H9 (cell line): ENCODE measurements at regions not wholly inside any gene's neighbourhood (a gene's known extent, or its start where the extent isn't known, plus 50 kb on each side); places are given as distances from the start of the nearest gene placed in this dataset.

Experiments
- DNase-seq: peaks from one replicate; pipeline ENCODE4 v3.0.0-alpha.2; 2017
- H2AFZ ChIP-seq: one replicate; pipeline ENCODE4 v1.6.1; 2013; ENCODE audit warnings: mild to moderate bottlenecking, low read length, control low read depth, moderate library complexity
- H2AK5ac ChIP-seq: 2 replicates; pipeline ENCODE4 v1.6.1; 2013; ENCODE audit warnings: low read length, control low read depth, mixed read lengths; ENCODE audit not compliant: insufficient read length
- H2BK120ac ChIP-seq: one replicate; pipeline ENCODE4 v1.6.1; 2013; ENCODE audit warnings: low read depth, mild to moderate bottlenecking, low read length, control low read depth, inconsistent platforms; ENCODE audit not compliant: poor library complexity, severe bottlenecking
- H2BK12ac ChIP-seq: 2 replicates; pipeline ENCODE4 v1.6.1; 2013; ENCODE audit warnings: low read length, control low read depth, mixed read lengths, low read depth; ENCODE audit not compliant: insufficient read length
- H2BK15ac ChIP-seq: 2 replicates; pipeline ENCODE4 v1.6.1; 2013; ENCODE audit warnings: low read depth, low read length, control low read depth
- H2BK20ac ChIP-seq: one replicate; pipeline ENCODE4 v1.6.1; 2013; ENCODE audit warnings: low read depth, mild to moderate bottlenecking, low read length, control low read depth, inconsistent platforms; ENCODE audit not compliant: poor library complexity, severe bottlenecking
- H2BK5ac ChIP-seq: 2 replicates; pipeline ENCODE4 v1.6.1; 2013; ENCODE audit warnings: low read length, control low read depth, mixed read lengths; ENCODE audit not compliant: insufficient read length
- H3K14ac ChIP-seq: 2 replicates; pipeline ENCODE4 v1.6.1; 2013; ENCODE audit warnings: low read length, control low read depth; ENCODE audit not compliant: insufficient read depth
- H3K18ac ChIP-seq: 2 replicates; pipeline ENCODE4 v1.6.1; 2013; ENCODE audit warnings: low read depth, mild to moderate bottlenecking, mixed read lengths, low read length, control low read depth; ENCODE audit not compliant: insufficient read length
- H3K23ac ChIP-seq: 2 replicates; pipeline ENCODE4 v1.6.1; 2013; ENCODE audit warnings: low read length, control low read depth, mixed read lengths, low read depth; ENCODE audit not compliant: insufficient read length
- H3K23me2 ChIP-seq: 2 replicates; pipeline ENCODE4 v1.6.1; 2013; ENCODE audit warnings: low read depth, mild to moderate bottlenecking, mixed read lengths, low read length, control low read depth; ENCODE audit not compliant: insufficient read length, poor library complexity, severe bottlenecking
- H3K27ac ChIP-seq: 2 replicates; pipeline ENCODE4 v1.5.1; 2013; ENCODE audit warnings: low read length, control low read depth, mixed read lengths, low read depth; ENCODE audit not compliant: insufficient read length
- H3K27me3 ChIP-seq: 2 replicates; pipeline ENCODE4 v1.6.1; 2013; ENCODE audit warnings: low read length, control low read depth, inconsistent platforms; ENCODE audit not compliant: insufficient read depth
- H3K4ac ChIP-seq: 2 replicates; pipeline ENCODE4 v1.6.1; 2013; ENCODE audit warnings: low read depth, mild to moderate bottlenecking, control low read depth, inconsistent platforms, low read length, moderate library complexity
- H3K4me1 ChIP-seq: 2 replicates; pipeline ENCODE4 v1.6.1; 2013; ENCODE audit warnings: low read length, control low read depth, inconsistent platforms; ENCODE audit not compliant: insufficient read depth
- H3K4me2 ChIP-seq: 2 replicates; pipeline ENCODE4 v1.6.1; 2013; ENCODE audit warnings: low read length, control low read depth, mixed read lengths; ENCODE audit not compliant: insufficient read length, insufficient read depth
- H3K56ac ChIP-seq: 2 replicates; pipeline ENCODE4 v1.6.1; 2013; ENCODE audit warnings: low read depth, mild to moderate bottlenecking, mixed read lengths, low read length, control low read depth; ENCODE audit not compliant: insufficient read length
- H3K79me1 ChIP-seq: 2 replicates; pipeline ENCODE4 v1.6.1; 2013; ENCODE audit warnings: low read depth, mild to moderate bottlenecking, moderate library complexity, low read length, control low read depth, inconsistent platforms; ENCODE audit not compliant: insufficient read depth, poor library complexity, severe bottlenecking
- H3K79me2 ChIP-seq: 2 replicates; pipeline ENCODE4 v1.6.1; 2013; ENCODE audit warnings: low read length, control low read depth, inconsistent platforms; ENCODE audit not compliant: insufficient read depth
- H3K9ac ChIP-seq: 2 replicates; pipeline ENCODE4 v1.6.1; 2013; ENCODE audit warnings: low read length, control low read depth, mixed read lengths; ENCODE audit not compliant: insufficient read length; ENCODE audit errors: extremely low read depth
- H3K9me3 ChIP-seq: one replicate; pipeline ENCODE4 v1.6.1; 2013; ENCODE audit warnings: low read depth, low read length, inconsistent platforms; ENCODE audit not compliant: control insufficient read depth
- H3T11ph ChIP-seq: one replicate; pipeline ENCODE4 v1.6.1; 2013; ENCODE audit warnings: mild to moderate bottlenecking, low read length, control low read depth, inconsistent platforms
- H4K20me1 ChIP-seq: one replicate; pipeline ENCODE4 v1.6.1; 2013; ENCODE audit not compliant: control insufficient read depth, insufficient read length, insufficient read depth
- H4K5ac ChIP-seq: 2 replicates; pipeline ENCODE4 v1.6.1; 2013; ENCODE audit warnings: low read depth, mild to moderate bottlenecking, mixed read lengths, low read length, control low read depth; ENCODE audit not compliant: insufficient read length
- H4K8ac ChIP-seq: replicated peaks from 2 replicates; pipeline ENCODE4 v1.6.1; 2013; ENCODE audit warnings: low read length, control low read depth, mixed read lengths, low read depth; ENCODE audit not compliant: insufficient read length
- H4K91ac ChIP-seq: 2 replicates; pipeline ENCODE4 v1.6.1; 2013; ENCODE audit warnings: low read depth, mild to moderate bottlenecking, moderate library complexity, mixed read lengths, low read length, control low read depth; ENCODE audit not compliant: insufficient read length
- H3K27ac Mint-ChIP-seq, 3 experiments: 2 replicates in 2 of 3; 3 replicates in 1 of 3; pipeline ENCODE4 v1.8.0; 2020 to 2021; ENCODE audit warnings: mixed read lengths in 3 of 3, mild to moderate bottlenecking in 1 of 3, moderate library complexity in 1 of 3
- H3K27me3 Mint-ChIP-seq: 2 replicates; pipeline ENCODE4 v1.8.0; 2021; ENCODE audit warnings: low read depth, mild to moderate bottlenecking, moderate library complexity, mixed read lengths
- H3K36me3 Mint-ChIP-seq, 3 experiments: 2 replicates in 2 of 3; 3 replicates in 1 of 3; pipeline ENCODE4 v1.8.0; 2020 to 2021; ENCODE audit warnings: low read depth in 3 of 3, mixed read lengths in 3 of 3; ENCODE audit not compliant: insufficient read depth in 1 of 3
- H3K4me1 Mint-ChIP-seq, 2 experiments: 2 replicates each; pipeline ENCODE4 v1.8.0; 2020; ENCODE audit warnings: mixed read lengths in 2 of 2
- H3K4me3 Mint-ChIP-seq, 2 experiments: 2 replicates in 1 of 2; 3 replicates in 1 of 2; pipeline ENCODE4 v1.8.0; 2020 to 2021; ENCODE audit warnings: mild to moderate bottlenecking in 2 of 2, mixed read lengths in 2 of 2, moderate library complexity in 1 of 2
- H3K9me3 Mint-ChIP-seq, 2 experiments: 2 replicates in 1 of 2; 3 replicates in 1 of 2; pipeline ENCODE4 v1.8.0; 2020; ENCODE audit warnings: mild to moderate bottlenecking in 2 of 2, mixed read lengths in 2 of 2, moderate library complexity in 1 of 2
- WGBS: extraction: QIAGEN DNeasy Blood & Tissue Kit; methylation state at CpG from one replicate; pipeline ENCODE4 v1.1.7; 2013; ENCODE audit warnings: missing lambda C conversion rate, low lambda C conversion rate, mixed read lengths; ENCODE audit not compliant: insufficient read length; ENCODE audit errors: extremely low coverage; 5-methylcytosine and 5-hydroxymethylcytosine counted together
- TF ChIP-seq, protein P1 (sequence below): fragments of 200-600 bp; sonication (generic); conservative IDR thresholded peaks from 3 replicates; pipeline ENCODE4 v1.8.0; 2021; ENCODE audit warnings: antibody characterized with exemption, mild to moderate bottlenecking

- Histone ChIP-seq H2BK15ac (no peak overlapping the region), H4K5ac (no peak overlapping the region), H3K9ac (no peak overlapping the region), H4K91ac (no peak overlapping the region), H3K27ac (no peak overlapping the region), H2BK5ac (no peak overlapping the region), H4K20me1 (no peaks in the 10 kb centered on the region), H3K4ac (no peak overlapping the region), H3T11ph (no peak overlapping the region), H3K79me2 (no peaks in the 10 kb centered on the region), H3K23ac (no peak overlapping the region), H3K9me3 (no peaks in the 10 kb centered on the region), H4K8ac (no peak overlapping the region), H3K79me1 (no peaks in the 10 kb centered on the region), H2BK120ac (no peak overlapping the region), H3K14ac (no peak overlapping the region), H3K23me2 (no peaks in the 10 kb centered on the region), H2AFZ (no peak overlapping the region), H2BK20ac (no peak overlapping the region), H2AK5ac (no peak overlapping the region), H2BK12ac (no peak overlapping the region), H3K4me1 (no peaks in the 10 kb centered on the region), H3K56ac (no peak overlapping the region), H3K18ac (no peak overlapping the region), H3K4me2 (no peak overlapping the region), H3K27me3 (no peaks in the 10 kb centered on the region)
- DNase-seq: no peak
- Mint-ChIP-seq H3K36me3 (no peaks in the 10 kb centered on the region; a peak in 1 of 7 replicates), H3K27ac (no peak overlapping the region), H3K4me1 (no peaks in the 10 kb centered on the region), H3K27me3 (no peaks in the 10 kb centered on the region), H3K4me3 (no peak overlapping the region), H3K9me3 (no peaks in the 10 kb centered on the region)
- WGBS: no CpG with 5 or more reads among the region's 4 CpGs
- TF ChIP-seq, protein P1, sequence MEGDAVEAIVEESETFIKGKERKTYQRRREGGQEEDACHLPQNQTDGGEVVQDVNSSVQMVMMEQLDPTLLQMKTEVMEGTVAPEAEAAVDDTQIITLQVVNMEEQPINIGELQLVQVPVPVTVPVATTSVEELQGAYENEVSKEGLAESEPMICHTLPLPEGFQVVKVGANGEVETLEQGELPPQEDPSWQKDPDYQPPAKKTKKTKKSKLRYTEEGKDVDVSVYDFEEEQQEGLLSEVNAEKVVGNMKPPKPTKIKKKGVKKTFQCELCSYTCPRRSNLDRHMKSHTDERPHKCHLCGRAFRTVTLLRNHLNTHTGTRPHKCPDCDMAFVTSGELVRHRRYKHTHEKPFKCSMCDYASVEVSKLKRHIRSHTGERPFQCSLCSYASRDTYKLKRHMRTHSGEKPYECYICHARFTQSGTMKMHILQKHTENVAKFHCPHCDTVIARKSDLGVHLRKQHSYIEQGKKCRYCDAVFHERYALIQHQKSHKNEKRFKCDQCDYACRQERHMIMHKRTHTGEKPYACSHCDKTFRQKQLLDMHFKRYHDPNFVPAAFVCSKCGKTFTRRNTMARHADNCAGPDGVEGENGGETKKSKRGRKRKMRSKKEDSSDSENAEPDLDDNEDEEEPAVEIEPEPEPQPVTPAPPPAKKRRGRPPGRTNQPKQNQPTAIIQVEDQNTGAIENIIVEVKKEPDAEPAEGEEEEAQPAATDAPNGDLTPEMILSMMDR: no peak
These were observed 1207.1 kb upstream of the CDH18 start for GRCh38 chr5:21195145-21195544.
